ENCODE measurements at regions not wholly inside any gene's neighbourhood (a gene's known extent, or its start where the extent isn't known, plus 50 kb on each side); places are given as distances from the start of the nearest gene placed in this dataset.

DNA sequence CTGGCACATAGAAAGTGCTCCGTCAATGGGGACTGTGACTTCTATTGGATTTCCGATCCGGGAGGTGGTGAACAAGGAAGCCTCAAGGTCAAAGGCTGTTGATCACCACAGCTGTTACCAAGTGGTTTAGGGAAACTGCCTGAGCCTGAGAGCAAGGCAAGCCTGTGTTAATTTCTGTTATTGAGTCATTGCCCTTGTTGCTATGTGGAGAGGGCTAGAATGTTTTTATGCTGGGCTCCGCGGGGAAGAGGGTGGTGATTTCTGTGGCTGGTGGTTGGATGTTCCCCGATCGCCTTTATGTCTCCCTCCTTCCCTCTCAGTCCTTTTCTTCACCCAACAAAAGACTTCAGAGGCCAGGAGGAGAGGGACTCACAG lies 108.5 kb upstream of the ALX4 start:
- Histone ChIP-seq H3K4me1 (ENCODE audit: control insufficient read depth, extremely low read depth, insufficient read depth, low read length) (peaks cover 9% of the 10 kb centered on the region), H4K20me1 (ENCODE audit: control insufficient read depth, extremely low read depth, insufficient read depth, low read length) (no peaks in the 10 kb centered on the region), H3K36me3 (ENCODE audit: control insufficient read depth in 2 of 2, extremely low read depth in 1 of 2, insufficient read depth in 2 of 2, low read length in 2 of 2) (no peaks in the 10 kb centered on the region), H3K79me2 (ENCODE audit: control insufficient read depth, insufficient read depth, low read length) (no peaks in the 10 kb centered on the region), H3K27ac (ENCODE audit: control insufficient read depth, insufficient read depth, low read length) (no peak overlapping the region), H3K9me1 (ENCODE audit: control insufficient read depth, extremely low read depth, insufficient read depth, low read length) (no peaks in the 10 kb centered on the region), H3K27me3 (ENCODE audit: control insufficient read depth, extremely low read depth, insufficient read depth, low read length) (peaks cover 4% of the 10 kb centered on the region), H3K9me3 (ENCODE audit: control insufficient read depth, low read depth, low read length) (no peaks in the 10 kb centered on the region), H3K4me2 (ENCODE audit: control insufficient read depth, extremely low read depth, insufficient read depth, low read depth, low read length) (no peak overlapping the region), H2AFZ (ENCODE audit: control insufficient read depth, low read length) (no peak overlapping the region), H3K4me3 (ENCODE audit: control insufficient read depth in 2 of 3, extremely low read depth in 1 of 3, insufficient read depth in 2 of 3, low read depth in 1 of 3, low read length in 3 of 3) (no peak overlapping the region), H3K9ac (ENCODE audit: control insufficient read depth, extremely low read depth, insufficient read depth, low read length) (no peak overlapping the region)
- no peak for FAIRE-seq
- no peak for TF ChIP-seq CTCF (optimal IDR thresholded peaks at IDR 0.05 in 1 of 3, IDR thresholded peaks at IDR 0.05 in 1 of 3, conservative IDR thresholded peaks at IDR 0.05 in 1 of 3; ENCODE audit: extremely low read depth in 1 of 3, insufficient read depth in 2 of 3, low read length in 3 of 3)
- no peak for TF ChIP-seq EZH2 (IDR thresholded peaks at IDR 0.05; ENCODE audit: low read length)
- dilution Hi-C loops (cut with MboI; ENCODE audit: extremely low pct_ligation_motif_present, low sequenced_read_pairs) = no loop called here
- DNase-seq (ENCODE audit: low read depth, low spot score) = no peak

DNA sequence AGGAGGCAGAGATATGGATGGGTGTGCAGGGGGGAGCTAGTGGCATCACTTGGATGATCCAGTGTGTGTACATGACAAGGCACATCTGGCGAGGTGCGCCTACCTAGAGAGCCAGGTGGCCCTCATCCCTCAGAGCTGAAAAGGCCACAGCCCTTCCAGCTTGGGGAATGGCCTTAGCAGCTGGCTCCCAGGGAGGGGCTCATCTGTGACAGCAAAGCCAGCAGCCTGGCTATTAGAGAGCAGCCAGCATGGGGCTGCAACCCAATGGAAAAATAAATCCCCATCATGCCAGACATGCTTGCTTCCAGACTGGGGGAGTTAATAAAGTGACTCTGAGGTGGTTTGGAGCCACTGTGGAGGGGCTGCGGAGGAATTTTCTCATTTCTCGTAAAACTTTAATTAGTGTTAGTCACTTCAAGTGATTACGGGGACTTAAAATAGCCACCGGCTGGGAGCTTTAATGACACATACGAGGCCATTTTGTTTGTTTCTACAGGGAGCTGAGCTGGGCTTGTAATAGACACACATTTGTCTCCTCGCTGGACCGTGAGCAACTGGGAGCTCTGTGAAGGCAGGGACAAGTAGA lies 111.2 kb upstream of the ALX4 start:
- no peaks in the 10 kb centered on the region for H4K20me1 ChIP-seq (ENCODE audit: control insufficient read depth, extremely low read depth, insufficient read depth, low read length)
- no peaks in the 10 kb centered on the region for H3K9me1 ChIP-seq (ENCODE audit: control insufficient read depth, extremely low read depth, insufficient read depth, low read length)
- H2AFZ ChIP-seq (ENCODE audit: control insufficient read depth, low read length) = no peak overlapping the region
- dilution Hi-C loops (cut with MboI; ENCODE audit: extremely low pct_ligation_motif_present, low sequenced_read_pairs) = no loop called here
- no peaks in the 10 kb centered on the region for H3K27me3 ChIP-seq (ENCODE audit: control insufficient read depth, extremely low read depth, insufficient read depth, low read length)
- no peak overlapping the region for H3K4me3 ChIP-seq (ENCODE audit: control insufficient read depth in 2 of 3, extremely low read depth in 1 of 3, insufficient read depth in 2 of 3, low read depth in 1 of 3, low read length in 3 of 3)
- H3K4me2 ChIP-seq (ENCODE audit: control insufficient read depth, extremely low read depth, insufficient read depth, low read depth, low read length) = no peak overlapping the region
- FAIRE-seq (no peak), DNase-seq (ENCODE audit: low read depth, low spot score) (no peak)
- peaks cover 15% of the 10 kb centered on the region for H3K4me1 ChIP-seq (ENCODE audit: control insufficient read depth, extremely low read depth, insufficient read depth, low read length)
- TF ChIP-seq EZH2 (IDR thresholded peaks at IDR 0.05; ENCODE audit: low read length) = no peak
- no peak for TF ChIP-seq CTCF (optimal IDR thresholded peaks at IDR 0.05 in 1 of 3, IDR thresholded peaks at IDR 0.05 in 1 of 3, conservative IDR thresholded peaks at IDR 0.05 in 1 of 3; ENCODE audit: extremely low read depth in 1 of 3, insufficient read depth in 2 of 3, low read length in 3 of 3)
- H3K27ac ChIP-seq (ENCODE audit: control insufficient read depth, insufficient read depth, low read length) = no peak overlapping the region
- H3K79me2 ChIP-seq (ENCODE audit: control insufficient read depth, insufficient read depth, low read length) = no peaks in the 10 kb centered on the region
- H3K36me3 ChIP-seq (ENCODE audit: control insufficient read depth in 2 of 2, extremely low read depth in 1 of 2, insufficient read depth in 2 of 2, low read length in 2 of 2) = no peaks in the 10 kb centered on the region
- no peaks in the 10 kb centered on the region for H3K9me3 ChIP-seq (ENCODE audit: control insufficient read depth, low read depth, low read length)
- H3K9ac ChIP-seq (ENCODE audit: control insufficient read depth, extremely low read depth, insufficient read depth, low read length) = no peak overlapping the region
